IgD-negative memory B cell (primary cell): ENCODE measurements at regions not wholly inside any gene's neighbourhood (a gene's known extent, or its start where the extent isn't known, plus 50 kb on each side); places are given as distances from the start of the nearest gene placed in this dataset.

ENCODE experiments used
- H3K27ac Mint-ChIP-seq, 3 donors: one replicate each; pipeline ENCODE4 v1.8.0; 2020 to 2022; ENCODE audit warnings: mild to moderate bottlenecking in 3 of 3, mixed read lengths in 3 of 3, moderate library complexity in 1 of 3
- H3K27me3 Mint-ChIP-seq: one replicate; pipeline ENCODE4 v1.8.0; 2021; ENCODE audit warnings: mixed read lengths
- H3K36me3 Mint-ChIP-seq: one replicate; pipeline ENCODE4 v1.8.0; 2020; ENCODE audit warnings: mild to moderate bottlenecking, mixed read lengths
- H3K4me1 Mint-ChIP-seq, 3 donors: one replicate each; pipeline ENCODE4 v1.8.0; 2020 to 2022; ENCODE audit warnings: mixed read lengths in 3 of 3, mild to moderate bottlenecking in 1 of 3
- H3K4me3 Mint-ChIP-seq, 4 donors: one replicate each; pipeline ENCODE4 v1.8.0; 2020 to 2022; ENCODE audit warnings: mild to moderate bottlenecking in 4 of 4, mixed read lengths in 4 of 4, moderate library complexity in 3 of 4
- H3K9me3 Mint-ChIP-seq, 3 donors: one replicate each; pipeline ENCODE4 v1.8.0; 2020 to 2021; ENCODE audit warnings: mixed read lengths in 3 of 3, mild to moderate bottlenecking in 1 of 3

- Mint-ChIP-seq H3K4me1 (no peaks in the 10 kb centered on the region), H3K36me3 (no peaks in the 10 kb centered on the region), H3K9me3 (no peaks in the 10 kb centered on the region), H3K27ac (no peak overlapping the region), H3K27me3 (peaks cover 1% of the 10 kb centered on the region), H3K4me3 (no peak overlapping the region)
Observed at GRCh38 chr5:117039035-117039434, 464.4 kb upstream of the SEMA6A start.

GRCh38 chr5:117027384-117027783 is 452.8 kb upstream of the SEMA6A start:
- no peaks in the 10 kb centered on the region for H3K9me3 Mint-ChIP-seq
- H3K36me3 Mint-ChIP-seq = no peaks in the 10 kb centered on the region
- no peaks in the 10 kb centered on the region for H3K4me1 Mint-ChIP-seq
- no peaks in the 10 kb centered on the region for H3K27me3 Mint-ChIP-seq
- no peak overlapping the region for H3K27ac Mint-ChIP-seq
- H3K4me3 Mint-ChIP-seq = no peak overlapping the region

GRCh38 chr5:117020999-117021398 is 446.4 kb upstream of the SEMA6A start:
- H3K36me3 Mint-ChIP-seq = no peaks in the 10 kb centered on the region
- H3K4me1 Mint-ChIP-seq = no peaks in the 10 kb centered on the region
- H3K27ac Mint-ChIP-seq = no peak overlapping the region
- H3K9me3 Mint-ChIP-seq = no peaks in the 10 kb centered on the region
- no peaks in the 10 kb centered on the region for H3K27me3 Mint-ChIP-seq
- H3K4me3 Mint-ChIP-seq = no peak overlapping the region

GRCh38 chr5:117013280-117013877 is 438.8 kb upstream of the SEMA6A start:
- Mint-ChIP-seq H3K4me3 (no peak overlapping the region), H3K27me3 (peaks cover 1% of the 10 kb centered on the region), H3K4me1 (peaks cover 0 to 1% (median 0%) of the 10 kb centered on the region in 3 donors), H3K36me3 (no peaks in the 10 kb centered on the region), H3K9me3 (peaks cover 2 to 10% (median 4%) of the 10 kb centered on the region in 3 donors), H3K27ac (peak overlapping the region in 1 of 3 donors; percentile 60)

GRCh38 chr5:117010574-117010973 is 436.0 kb upstream of the SEMA6A start:
- Mint-ChIP-seq H3K27me3 (peaks cover 1% of the 10 kb centered on the region), H3K27ac (no peak overlapping the region), H3K4me1 (peaks cover 0 to 1% (median 0%) of the 10 kb centered on the region in 3 donors), H3K36me3 (no peaks in the 10 kb centered on the region), H3K9me3 (peaks cover 6 to 10% (median 7%) of the 10 kb centered on the region in 3 donors), H3K4me3 (no peak overlapping the region)

GRCh38 chr5:116998024-116998423 is 423.4 kb upstream of the SEMA6A start:
- H3K4me1 Mint-ChIP-seq = no peaks in the 10 kb centered on the region
- no peaks in the 10 kb centered on the region for H3K36me3 Mint-ChIP-seq
- peaks cover 0 to 4% (median 0%) of the 10 kb centered on the region in 3 donors for H3K9me3 Mint-ChIP-seq
- H3K27me3 Mint-ChIP-seq = no peaks in the 10 kb centered on the region
- H3K4me3 Mint-ChIP-seq = no peak overlapping the region
- no peak overlapping the region for H3K27ac Mint-ChIP-seq

DNA sequence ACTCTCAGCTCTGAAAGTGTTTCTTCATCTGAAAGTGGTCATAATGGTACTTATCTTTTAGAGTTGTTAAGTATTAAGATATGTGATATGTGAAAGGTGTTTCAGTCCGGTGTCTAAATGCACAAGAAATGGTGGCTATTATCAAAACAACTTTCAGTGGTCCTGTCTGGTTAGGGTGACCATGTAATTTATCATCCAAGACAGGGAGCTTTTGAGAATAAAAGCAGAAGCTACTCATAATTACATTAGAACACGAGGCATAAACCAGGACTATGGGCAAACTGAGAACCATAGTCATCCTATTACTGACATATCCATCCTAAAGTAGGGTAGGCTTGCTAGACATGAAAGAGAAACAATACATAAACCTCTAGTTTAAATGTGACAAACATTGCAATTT is 418.1 kb upstream of the SEMA6A start:
- H3K9me3 Mint-ChIP-seq = no peaks in the 10 kb centered on the region
- no peak overlapping the region for H3K4me3 Mint-ChIP-seq
- H3K27me3 Mint-ChIP-seq = no peaks in the 10 kb centered on the region
- no peak overlapping the region for H3K27ac Mint-ChIP-seq
- no peaks in the 10 kb centered on the region for H3K4me1 Mint-ChIP-seq
- H3K36me3 Mint-ChIP-seq = no peaks in the 10 kb centered on the region

- H3K4me1 Mint-ChIP-seq = no peaks in the 10 kb centered on the region
- no peak overlapping the region for H3K27ac Mint-ChIP-seq
- H3K27me3 Mint-ChIP-seq = no peaks in the 10 kb centered on the region
- no peak overlapping the region for H3K4me3 Mint-ChIP-seq
- H3K36me3 Mint-ChIP-seq = no peaks in the 10 kb centered on the region
- H3K9me3 Mint-ChIP-seq = no peaks in the 10 kb centered on the region
Observed at GRCh38 chr5:116989995-116990394, 415.4 kb upstream of the SEMA6A start.

- no peaks in the 10 kb centered on the region for H3K9me3 Mint-ChIP-seq
- H3K36me3 Mint-ChIP-seq = no peaks in the 10 kb centered on the region
- H3K27ac Mint-ChIP-seq = no peak overlapping the region
- no peaks in the 10 kb centered on the region for H3K4me1 Mint-ChIP-seq
- H3K4me3 Mint-ChIP-seq = no peak overlapping the region
- no peaks in the 10 kb centered on the region for H3K27me3 Mint-ChIP-seq
Observed at GRCh38 chr5:116982035-116982434, 407.4 kb upstream of the SEMA6A start.

GRCh38 chr5:116980581-116980980 is 406.0 kb upstream of the SEMA6A start:
- H3K27ac Mint-ChIP-seq = no peak overlapping the region
- no peaks in the 10 kb centered on the region for H3K4me1 Mint-ChIP-seq
- no peaks in the 10 kb centered on the region for H3K9me3 Mint-ChIP-seq
- no peaks in the 10 kb centered on the region for H3K27me3 Mint-ChIP-seq
- no peaks in the 10 kb centered on the region for H3K36me3 Mint-ChIP-seq
- no peak overlapping the region for H3K4me3 Mint-ChIP-seq

GRCh38 chr5:116976767-116977166 is 402.1 kb upstream of the SEMA6A start:
- Mint-ChIP-seq H3K4me1 (no peaks in the 10 kb centered on the region), H3K4me3 (no peak overlapping the region), H3K27me3 (no peaks in the 10 kb centered on the region), H3K27ac (no peak overlapping the region), H3K36me3 (no peaks in the 10 kb centered on the region), H3K9me3 (peaks cover 3 to 12% (median 4%) of the 10 kb centered on the region in 3 donors)

DNA sequence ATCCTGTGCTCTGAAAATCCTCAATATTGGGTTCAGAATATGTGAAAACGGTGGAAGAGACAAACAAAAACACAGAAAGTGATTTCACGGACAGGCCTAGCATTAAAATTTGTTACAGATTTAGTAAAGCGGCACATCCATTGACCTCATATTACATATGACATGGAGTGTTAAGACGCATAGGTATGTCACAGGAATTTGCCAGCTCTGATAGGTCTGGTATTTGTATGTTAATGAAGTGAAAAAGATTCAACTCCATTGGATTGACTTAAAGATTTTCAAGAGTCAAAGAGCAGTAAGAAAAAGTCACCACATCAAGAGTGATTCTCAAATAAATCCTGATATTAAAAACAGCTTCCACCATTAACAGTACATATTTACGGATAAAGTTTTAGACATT is 396.5 kb upstream of the SEMA6A start:
- Mint-ChIP-seq H3K27ac (no peak overlapping the region), H3K4me1 (no peaks in the 10 kb centered on the region), H3K36me3 (no peaks in the 10 kb centered on the region), H3K9me3 (peaks cover 5 to 22% (median 9%) of the 10 kb centered on the region in 3 donors), H3K27me3 (no peaks in the 10 kb centered on the region), H3K4me3 (no peak overlapping the region)

DNA sequence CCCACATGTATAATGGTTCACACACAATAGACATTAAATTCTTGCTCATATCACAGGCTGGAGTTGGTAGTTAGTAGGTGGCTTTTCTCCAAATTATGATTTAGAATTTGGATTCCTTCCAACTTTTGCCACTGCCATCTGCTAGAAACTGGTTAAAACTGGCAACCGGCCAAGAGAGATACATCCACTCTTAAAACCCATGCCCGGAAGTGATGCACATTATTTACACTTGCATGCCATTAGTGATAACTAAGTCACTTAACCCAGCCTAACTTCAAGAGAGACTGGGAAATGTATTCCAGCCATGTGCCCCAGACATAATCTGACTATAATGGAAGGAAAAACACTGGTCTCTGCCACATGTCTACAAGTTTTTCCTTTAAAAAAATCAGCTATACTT is 395.7 kb upstream of the SEMA6A start:
- Mint-ChIP-seq H3K36me3 (no peaks in the 10 kb centered on the region), H3K4me3 (no peak overlapping the region), H3K9me3 (peaks cover 5 to 22% (median 9%) of the 10 kb centered on the region in 3 donors), H3K27ac (no peak overlapping the region), H3K27me3 (no peaks in the 10 kb centered on the region), H3K4me1 (no peaks in the 10 kb centered on the region)

DNA sequence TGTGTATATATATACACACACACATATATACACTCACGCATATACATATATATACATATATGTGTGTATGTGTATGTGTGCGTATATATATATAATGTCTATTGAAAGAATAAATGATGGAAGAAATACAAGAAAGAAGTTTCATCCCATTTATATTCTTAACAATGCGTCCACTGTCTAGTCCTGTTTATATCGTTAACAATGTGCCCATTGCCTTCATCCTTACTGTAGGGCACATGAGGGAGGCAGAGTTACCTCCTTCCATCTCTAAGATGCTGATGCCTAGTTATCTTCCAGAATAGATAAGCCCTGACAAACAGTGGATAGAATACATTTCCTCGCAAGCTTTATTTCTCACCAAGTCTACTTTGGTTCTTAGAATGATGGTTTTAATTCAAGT is 389.8 kb upstream of the SEMA6A start:
- H3K9me3 Mint-ChIP-seq = peaks cover 2 to 8% (median 6%) of the 10 kb centered on the region in 3 donors
- no peaks in the 10 kb centered on the region for H3K4me1 Mint-ChIP-seq
- H3K27ac Mint-ChIP-seq = no peak overlapping the region
- no peaks in the 10 kb centered on the region for H3K36me3 Mint-ChIP-seq
- no peaks in the 10 kb centered on the region for H3K27me3 Mint-ChIP-seq
- H3K4me3 Mint-ChIP-seq = no peak overlapping the region

DNA sequence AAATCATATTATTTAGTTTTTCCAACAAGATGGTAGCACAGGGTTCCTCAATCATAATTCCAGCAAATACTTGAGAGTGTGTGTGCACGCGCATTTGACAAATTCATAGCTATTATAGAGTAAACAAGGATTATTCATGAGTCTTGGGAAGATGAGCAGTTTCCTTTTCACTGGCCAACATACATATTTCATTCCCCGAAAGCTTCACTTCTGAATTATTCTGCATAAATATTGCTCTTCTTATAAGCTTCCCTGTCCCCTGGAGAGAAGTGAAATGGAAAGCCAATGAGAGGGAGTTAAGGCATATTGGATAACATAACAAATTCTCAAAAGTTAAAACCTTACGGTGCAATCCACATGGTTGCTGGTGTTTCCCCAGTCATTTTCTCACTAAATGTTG is 386.4 kb upstream of the SEMA6A start:
- H3K36me3 Mint-ChIP-seq = no peaks in the 10 kb centered on the region
- no peak overlapping the region for H3K27ac Mint-ChIP-seq
- H3K4me3 Mint-ChIP-seq = no peak overlapping the region
- no peaks in the 10 kb centered on the region for H3K27me3 Mint-ChIP-seq
- no peaks in the 10 kb centered on the region for H3K4me1 Mint-ChIP-seq
- no peaks in the 10 kb centered on the region for H3K9me3 Mint-ChIP-seq

DNA sequence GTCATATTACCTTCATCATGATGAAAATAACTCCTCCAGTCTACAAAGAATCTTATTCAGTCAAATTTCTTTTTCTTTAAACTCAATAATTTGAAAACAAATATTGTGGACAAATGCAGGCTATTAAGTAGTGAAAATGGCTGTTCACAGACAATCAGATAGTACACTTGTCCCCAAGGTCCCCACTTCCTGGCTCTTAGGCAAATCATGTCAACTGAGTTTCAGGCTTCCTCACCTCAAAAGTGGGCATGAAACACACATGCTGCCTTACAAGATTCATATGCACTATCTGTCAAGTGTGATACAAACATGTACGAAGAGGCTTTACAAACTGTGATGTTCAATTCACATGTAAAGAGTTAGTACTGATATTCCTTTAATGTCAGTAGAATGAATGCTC is 385.2 kb upstream of the SEMA6A start:
- H3K27ac Mint-ChIP-seq = no peak overlapping the region
- H3K9me3 Mint-ChIP-seq = no peaks in the 10 kb centered on the region
- no peaks in the 10 kb centered on the region for H3K4me1 Mint-ChIP-seq
- H3K36me3 Mint-ChIP-seq = no peaks in the 10 kb centered on the region
- H3K27me3 Mint-ChIP-seq = no peaks in the 10 kb centered on the region
- no peak overlapping the region for H3K4me3 Mint-ChIP-seq
